IMR-90 (cell line): ENCODE measurements at regions not wholly inside any gene's neighbourhood (a gene's known extent, or its start where the extent isn't known, plus 50 kb on each side); places are given as distances from the start of the nearest gene placed in this dataset.
"Not testable (repeated sequence)": the region's sequence is repeated elsewhere in the genome, so short reads cannot be mapped to it uniquely, and the experiment has no call there.

Source experiments
- ATAC-seq: fragments of 200-7000 bp; cut with Tn5 transposase; 2 replicates; pipeline ENCODE4 v1.9.1; 2020; ENCODE audit warnings: low read depth, mild to moderate bottlenecking, moderate library complexity
- BruUV-seq: library from RNA; stranded (reverse); fragments of 400-500 nt; replicated peaks from 2 replicates; lab custom pipeline; 2021; lab: Mats Ljungman, UMichigan
- CTCF ChIA-PET: fragments of 300-600 bp; formaldehyde crosslinking; extraction: SDS; loops from one replicate; lab custom pipeline; 2021; ENCODE audit warnings: antibody characterized with exemption; lab: Yijun Ruan, JAX
- POLR2A ChIA-PET: fragments of 300-600 bp; sonication (Branson Sonifier 250); formaldehyde crosslinking; loops from one replicate; lab custom pipeline; 2022; ENCODE audit warnings: antibody characterized with exemption; ENCODE audit not compliant: unreplicated experiment; lab: Charles Lee
- DNase-seq: peaks from one replicate; pipeline ENCODE4 v3.0.0; 2013
- H2AFZ ChIP-seq: replicated peaks from 2 replicates; pipeline ENCODE3; 2013; ENCODE audit warnings: low read length, mild to moderate bottlenecking; ENCODE audit not compliant: poor library complexity
- H2AK5ac ChIP-seq: 2 replicates; pipeline ENCODE4 v1.6.1; 2013; ENCODE audit warnings: low read depth, low read length, inconsistent platforms
- H2AK9ac ChIP-seq: replicated peaks from 2 replicates; pipeline ENCODE3; 2013; ENCODE audit warnings: mild to moderate bottlenecking, low read depth, low read length, moderate library complexity; ENCODE audit not compliant: poor library complexity
- H2BK120ac ChIP-seq: 2 replicates; pipeline ENCODE4 v1.6.1; 2013; ENCODE audit warnings: low read depth, low read length, inconsistent platforms
- H2BK15ac ChIP-seq: 3 replicates; pipeline ENCODE4 v1.6.1; 2013; ENCODE audit warnings: low read depth, low read length, inconsistent platforms
- H2BK20ac ChIP-seq: 2 replicates; pipeline ENCODE4 v1.6.1; 2013; ENCODE audit warnings: low read depth, mild to moderate bottlenecking, inconsistent platforms, low read length, moderate library complexity
- H2BK5ac ChIP-seq: 2 replicates; pipeline ENCODE4 v1.6.1; 2013; ENCODE audit warnings: mild to moderate bottlenecking, low read depth, low read length, inconsistent platforms; ENCODE audit not compliant: poor library complexity, severe bottlenecking
- H3K14ac ChIP-seq: replicated peaks from 2 replicates; pipeline ENCODE4 v1.6.1; 2013; ENCODE audit warnings: low read depth, low read length, inconsistent platforms
- H3K18ac ChIP-seq: 2 replicates; pipeline ENCODE4 v1.6.1; 2013; ENCODE audit warnings: low read depth, low read length, control low read depth
- H3K23ac ChIP-seq: 2 replicates; pipeline ENCODE4 v1.6.1; 2013; ENCODE audit warnings: low read depth, low read length, inconsistent platforms
- H3K27ac ChIP-seq: 2 replicates; pipeline ENCODE4 v1.5.1; 2013; ENCODE audit warnings: mild to moderate bottlenecking, control low read depth, low read length; ENCODE audit not compliant: insufficient read depth
- H3K27me3 ChIP-seq: 2 replicates; pipeline ENCODE4 v1.6.1; 2013; ENCODE audit warnings: low read length; ENCODE audit not compliant: control insufficient read depth, insufficient read depth
- H3K36me3 ChIP-seq: 2 replicates; pipeline ENCODE4 v1.6.1; 2013; ENCODE audit warnings: low read length, mixed read lengths; ENCODE audit not compliant: control insufficient read depth, insufficient read depth
- H3K4ac ChIP-seq: 2 replicates; pipeline ENCODE4 v1.6.1; 2013; ENCODE audit warnings: low read depth, low read length, inconsistent platforms
- H3K4me1 ChIP-seq: 2 replicates; pipeline ENCODE4 v1.6.1; 2013; ENCODE audit warnings: low read length, mixed read lengths; ENCODE audit not compliant: control insufficient read depth, insufficient read depth
- H3K4me2 ChIP-seq: 2 replicates; pipeline ENCODE4 v1.6.1; 2013; ENCODE audit warnings: low read depth, mild to moderate bottlenecking, control low read depth, low read length, moderate library complexity
- H3K4me3 ChIP-seq: 2 replicates; pipeline ENCODE4 v1.5.1; 2013; ENCODE audit warnings: low read depth, mild to moderate bottlenecking, control low read depth, low read length, moderate library complexity; ENCODE audit not compliant: insufficient read depth
- H3K56ac ChIP-seq: 2 replicates; pipeline ENCODE4 v1.6.1; 2013; ENCODE audit warnings: low read length, inconsistent platforms; ENCODE audit not compliant: insufficient read depth; ENCODE audit errors: extremely low read depth
- H3K79me1 ChIP-seq, 2 experiments: 2 replicates each; pipeline ENCODE4 v1.6.1; 2013; ENCODE audit warnings: low read length in 2 of 2, inconsistent platforms in 1 of 2, low read depth in 1 of 2
- H3K9ac ChIP-seq: 2 replicates; pipeline ENCODE4 v1.6.1; 2013; ENCODE audit warnings: low read depth, low read length, control low read depth
- H3K9me1 ChIP-seq: 2 replicates; pipeline ENCODE4 v1.6.1; 2013; ENCODE audit warnings: low read length, inconsistent platforms; ENCODE audit not compliant: insufficient read depth
- H3K9me3 ChIP-seq: 2 replicates; pipeline ENCODE4 v1.6.1; 2013; ENCODE audit warnings: low read length; ENCODE audit not compliant: control insufficient read depth, insufficient read depth
- H4K20me1 ChIP-seq: 2 replicates; pipeline ENCODE4 v1.6.1; 2013; ENCODE audit warnings: low read length, inconsistent platforms; ENCODE audit not compliant: insufficient read depth
- H4K5ac ChIP-seq: 2 replicates; pipeline ENCODE4 v1.6.1; 2013; ENCODE audit warnings: mild to moderate bottlenecking, low read depth, low read length, control low read depth
- H4K8ac ChIP-seq, 2 experiments: 2 replicates each; pipeline ENCODE4 v1.6.1; 2013; ENCODE audit warnings: low read depth in 2 of 2, low read length in 2 of 2, control low read depth in 1 of 2, inconsistent platforms in 1 of 2
- H4K91ac ChIP-seq: 2 replicates; pipeline ENCODE4 v1.6.1; 2013; ENCODE audit warnings: low read depth, low read length, inconsistent platforms; ENCODE audit not compliant: insufficient read depth
- WGBS, 2 experiments: methylation state at CpG; one replicate each; pipeline versions ENCODE4 v1.1.5 to v1.1.7; 2013; ENCODE audit warnings: missing lambda C conversion rate in 2 of 2; ENCODE audit not compliant: insufficient read length in 1 of 2; ENCODE audit errors: extremely low coverage in 2 of 2; 5-methylcytosine and 5-hydroxymethylcytosine counted together
- dilution Hi-C: fragments of 300-500 bp; cut with HindIII; formaldehyde crosslinking; loops from one replicate; pipeline ENCODE4 v1.14.3; 2018; ENCODE audit warnings: low sequenced_read_pairs; ENCODE audit not compliant: unreplicated experiment
- in situ Hi-C: fragments of 300-500 bp; cut with MboI; formaldehyde crosslinking; loops from 3 replicates; pipeline ENCODE4 v1.14.3; 2019; ENCODE audit warnings: low sequenced_read_pairs, inconsistent platforms, mixed read lengths
- intact Hi-C: fragments of 100-400 bp; cut with micrococcal nuclease; formaldehyde crosslinking; loops from 2 replicates; pipeline ENCODE4 v1.10.0; 2022

GRCh38 chr14:100009802-100010201 lies 55.4 kb upstream of the EVL start:
- H4K5ac ChIP-seq, H3K14ac ChIP-seq, H2BK15ac ChIP-seq, H2AK9ac ChIP-seq, H3K4ac ChIP-seq, H2BK20ac ChIP-seq, ATAC-seq, H2AFZ ChIP-seq, H3K27ac ChIP-seq, DNase-seq, H2BK5ac ChIP-seq, H3K9ac ChIP-seq, H3K4me1 ChIP-seq, H3K9me3 ChIP-seq, H3K18ac ChIP-seq, H3K4me3 ChIP-seq, intact Hi-C loops, H3K36me3 ChIP-seq, BruUV-seq, CTCF ChIA-PET, H3K9me1 ChIP-seq, dilution Hi-C loops, H4K20me1 ChIP-seq, H2AK5ac ChIP-seq, H4K8ac ChIP-seq, H3K23ac ChIP-seq, H3K4me2 ChIP-seq, POLR2A ChIA-PET, H4K91ac ChIP-seq, H2BK120ac ChIP-seq, H3K56ac ChIP-seq, H3K27me3 ChIP-seq, in situ Hi-C loops: not testable (repeated sequence)
- H3K79me1 ChIP-seq = peaks cover 7 to 19% of the 10 kb centered on the region in 2 experiments
- 38% methylated on average over 1 of the region's 2 CpGs; no CpG with 5 or more reads in 1 of the 2 experiments for WGBS, 2 experiments
